AG04449 (cell line): ENCODE measurements at regions not wholly inside any gene's neighbourhood (a gene's known extent, or its start where the extent isn't known, plus 50 kb on each side); places are given as distances from the start of the nearest gene placed in this dataset.
"Not testable (repeated sequence)": the region's sequence is repeated elsewhere in the genome, so short reads cannot be mapped to it uniquely, and the experiment has no call there.

Experiments
- CTCF ChIA-PET: fragments of 350-600 bp; formaldehyde crosslinking; extraction: SDS; loops from one replicate; lab custom pipeline; 2021; ENCODE audit warnings: antibody characterized with exemption; lab: Yijun Ruan, JAX
- POLR2A ChIA-PET: fragments of 400-600, 350-600 bp; formaldehyde crosslinking; extraction: SDS; loops from one replicate; lab custom pipeline; 2020; ENCODE audit warnings: antibody characterized with exemption, inconsistent platforms; lab: Yijun Ruan, JAX
- DNase-seq: peaks from one replicate; pipeline ENCODE4 v3.0.0-alpha.2; 2010; ENCODE audit warnings: low read depth, low spot score
- H3K4me3 ChIP-seq: 2 replicates; pipeline ENCODE4 v1.5.1; 2011; ENCODE audit warnings: low read depth, mild to moderate bottlenecking, control low read depth, low read length
- CTCF ChIP-seq: IDR thresholded peaks from one replicate; pipeline ENCODE4 v1.5.1; 2011; ENCODE audit warnings: mild to moderate bottlenecking, moderate library complexity, low read length, control low read depth, inconsistent platforms; ENCODE audit not compliant: insufficient read depth; ENCODE audit errors: missing control alignments

GRCh38 chr12:131274061-131274460, 320.4 kb downstream of the ADGRD1 start:
- H3K4me3 ChIP-seq, result no peak overlapping the region
- no peak for DNase-seq
- TF ChIP-seq CTCF, result no peak
- CTCF ChIA-PET, result no interaction called here
- POLR2A ChIA-PET, result no interaction called here

GRCh38 chr12:131274906-131275305, 321.2 kb downstream of the ADGRD1 start:
- H3K4me3 ChIP-seq, result no peak overlapping the region
- POLR2A ChIA-PET, result no interaction called here
- DNase-seq, result no peak
- TF ChIP-seq CTCF, result no peak
- CTCF ChIA-PET, result no interaction called here

- POLR2A ChIA-PET, result no interaction called here
- CTCF ChIA-PET, result no interaction called here
- no peak for TF ChIP-seq CTCF
- no peak overlapping the region for H3K4me3 ChIP-seq
- DNase-seq, result no peak
Measured at GRCh38 chr12:131275824-131276223, 322.1 kb downstream of the ADGRD1 start.

- DNase-seq, result no peak
- ChIA-PET POLR2A (no interaction called here), CTCF (no interaction called here)
- TF ChIP-seq CTCF, result no peak
- no peak overlapping the region for H3K4me3 ChIP-seq
Measured at GRCh38 chr12:131276501-131277185, 322.9 kb downstream of the ADGRD1 start.

- H3K4me3 ChIP-seq, CTCF ChIA-PET, POLR2A ChIA-PET, DNase-seq: not testable (repeated sequence)
Measured at GRCh38 chr12:131277186-131278091, 323.7 kb downstream of the ADGRD1 start.

GRCh38 chr12:131278451-131279115, 324.9 kb downstream of the ADGRD1 start:
- CTCF ChIA-PET, POLR2A ChIA-PET, DNase-seq, H3K4me3 ChIP-seq: not testable (repeated sequence)

GRCh38 chr12:131279281-131279921, 325.7 kb downstream of the ADGRD1 start:
- TF ChIP-seq CTCF, result no peak
- CTCF ChIA-PET, result no interaction called here
- H3K4me3 ChIP-seq, result no peak overlapping the region
- POLR2A ChIA-PET, result no interaction called here
- DNase-seq, result no peak
